ENCODE measurements at regions not wholly inside any gene's neighbourhood (a gene's known extent, or its start where the extent isn't known, plus 50 kb on each side); places are given as distances from the start of the nearest gene placed in this dataset.

GRCh38 chr4:108261026-108261425 lies 92.3 kb upstream of the LEF1 start:
- no peaks in the 10 kb centered on the region for H3K4me1 Mint-ChIP-seq
- H3K4me3 Mint-ChIP-seq, result no peak overlapping the region
- peaks cover 10% of the 10 kb centered on the region for H3K36me3 Mint-ChIP-seq
- H3K9me3 Mint-ChIP-seq, result no peaks in the 10 kb centered on the region
- H3K27ac Mint-ChIP-seq, result no peak overlapping the region
- no peak for DNase-seq
- no peaks in the 10 kb centered on the region for H3K27me3 Mint-ChIP-seq

DNA sequence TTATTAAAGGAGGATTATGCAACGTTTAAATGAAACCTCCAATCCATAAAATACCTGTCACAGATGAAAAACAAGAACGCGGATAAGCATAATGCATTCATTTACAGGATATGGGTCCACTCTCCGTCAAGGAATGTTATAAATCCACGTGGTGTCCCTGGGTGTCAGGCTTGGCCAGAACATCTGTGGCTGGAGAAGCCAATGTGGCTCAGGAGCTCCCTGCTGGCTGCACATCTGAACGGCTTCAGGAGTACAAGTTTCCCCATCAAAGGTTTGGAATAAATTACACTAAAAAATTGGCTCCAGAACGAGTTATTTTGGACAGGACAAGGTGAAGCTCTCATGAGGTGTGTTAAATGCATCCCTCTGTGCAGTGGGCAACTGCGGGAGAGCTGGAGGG lies 87.8 kb upstream of the LEF1 start:
- no peaks in the 10 kb centered on the region for H3K9me3 Mint-ChIP-seq
- no peak overlapping the region for H3K27ac Mint-ChIP-seq
- no peaks in the 10 kb centered on the region for H3K4me1 Mint-ChIP-seq
- no peak overlapping the region for H3K4me3 Mint-ChIP-seq
- H3K27me3 Mint-ChIP-seq, result no peaks in the 10 kb centered on the region
- no peak for DNase-seq
- peaks cover 7% of the 10 kb centered on the region for H3K36me3 Mint-ChIP-seq

DNA sequence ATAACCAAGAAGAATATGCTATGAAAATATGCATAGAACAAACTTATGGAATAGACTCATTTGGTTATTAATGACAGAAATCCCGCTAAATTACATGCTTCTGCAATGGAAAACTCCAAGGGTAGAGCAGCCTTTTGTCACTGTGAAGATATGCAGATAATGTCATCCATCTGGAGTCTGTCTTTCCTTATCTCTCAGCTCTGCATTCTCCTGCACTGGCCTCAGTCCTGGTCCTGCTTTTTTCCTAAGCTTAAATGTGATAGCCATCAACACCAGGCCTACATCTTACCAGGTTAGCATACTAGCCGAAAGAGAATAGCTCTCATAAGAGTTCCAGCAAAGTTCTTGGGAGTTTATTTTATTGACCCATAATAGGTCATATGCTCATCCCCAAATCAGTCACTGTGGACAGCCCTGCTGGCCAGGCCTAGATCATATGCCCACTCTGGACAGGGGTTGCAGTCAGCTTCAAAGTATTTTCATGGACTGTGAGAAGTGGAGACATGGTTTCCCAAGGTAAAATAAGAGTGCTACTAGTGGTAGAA lies 86.5 kb upstream of the LEF1 start:
- H3K9me3 Mint-ChIP-seq, result no peaks in the 10 kb centered on the region
- H3K27ac Mint-ChIP-seq, result no peak overlapping the region
- H3K27me3 Mint-ChIP-seq, result no peaks in the 10 kb centered on the region
- peaks cover 7% of the 10 kb centered on the region for H3K36me3 Mint-ChIP-seq
- H3K4me3 Mint-ChIP-seq, result no peak overlapping the region
- H3K4me1 Mint-ChIP-seq, result no peaks in the 10 kb centered on the region
- DNase-seq, result no peak

DNA sequence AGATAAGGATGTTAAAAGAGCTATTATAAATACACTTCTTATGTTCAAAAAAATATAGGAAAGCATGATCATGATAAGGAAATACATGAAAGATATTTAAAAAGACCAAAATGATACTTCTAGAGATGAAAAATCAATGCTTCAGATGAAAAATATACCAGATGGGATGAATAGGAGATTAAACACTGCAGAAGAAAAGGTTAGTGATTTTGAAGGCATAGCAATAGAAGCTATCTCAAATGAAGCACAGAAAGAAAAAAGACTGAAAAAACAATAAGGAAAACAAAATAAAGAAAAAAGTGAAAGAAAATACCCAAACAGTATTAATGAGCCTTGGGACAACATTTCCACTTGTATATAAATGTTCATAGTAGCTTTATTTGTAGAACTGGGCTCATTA lies 80.7 kb upstream of the LEF1 start:
- Mint-ChIP-seq H3K27ac (no peak overlapping the region), H3K9me3 (peaks cover 9% of the 10 kb centered on the region), H3K36me3 (peaks cover 13% of the 10 kb centered on the region), H3K4me3 (no peak overlapping the region), H3K4me1 (peaks cover 5% of the 10 kb centered on the region), H3K27me3 (no peaks in the 10 kb centered on the region)
- DNase-seq, result no peak

GRCh38 chr4:108247387-108248049 lies 78.8 kb upstream of the LEF1 start:
- Mint-ChIP-seq H3K27me3 (no peaks in the 10 kb centered on the region), H3K9me3 (peaks cover 9% of the 10 kb centered on the region), H3K4me1 (peaks cover 6% of the 10 kb centered on the region), H3K4me3 (no peak overlapping the region), H3K36me3 (peaks cover 15% of the 10 kb centered on the region), H3K27ac (no peak overlapping the region)
- DNase-seq, result no peak

- Mint-ChIP-seq H3K4me3 (no peak overlapping the region), H3K27me3 (no peaks in the 10 kb centered on the region), H3K27ac (no peak overlapping the region), H3K4me1 (peaks cover 6% of the 10 kb centered on the region), H3K36me3 (peaks cover 17% of the 10 kb centered on the region), H3K9me3 (peaks cover 11% of the 10 kb centered on the region)
- DNase-seq, result no peak
Measured at GRCh38 chr4:108244606-108245005, 75.9 kb upstream of the LEF1 start.

DNA sequence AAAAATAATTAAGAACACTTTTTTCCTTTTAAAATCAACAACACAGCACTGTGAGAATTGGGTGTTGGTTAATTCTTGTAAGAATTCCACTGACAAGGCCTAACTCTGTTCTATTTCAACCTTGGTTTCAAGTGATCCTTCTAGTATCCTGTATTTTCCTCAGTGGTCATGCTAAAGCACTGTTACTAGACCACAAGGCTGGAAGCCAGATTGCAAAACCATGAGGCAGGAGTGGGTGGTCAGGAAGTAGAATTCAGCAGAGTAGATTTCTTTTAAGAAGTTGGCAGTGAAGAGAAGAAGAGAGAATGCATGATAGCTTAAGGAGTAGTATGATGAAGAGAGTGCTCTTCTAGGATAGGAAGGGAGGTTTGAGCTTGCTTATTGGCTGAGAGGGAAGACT lies 71.6 kb upstream of the LEF1 start:
- Mint-ChIP-seq H3K27me3 (no peaks in the 10 kb centered on the region), H3K9me3 (peaks cover 2% of the 10 kb centered on the region), H3K4me3 (no peak overlapping the region), H3K27ac (no peak overlapping the region), H3K4me1 (peaks cover 6% of the 10 kb centered on the region), H3K36me3 (peaks cover 17% of the 10 kb centered on the region)
- DNase-seq, result no peak

- Mint-ChIP-seq H3K4me1 (no peaks in the 10 kb centered on the region), H3K36me3 (peaks cover 14% of the 10 kb centered on the region), H3K27ac (no peak overlapping the region), H3K4me3 (no peak overlapping the region), H3K27me3 (no peaks in the 10 kb centered on the region), H3K9me3 (peaks cover 2% of the 10 kb centered on the region)
- DNase-seq, result no peak
Measured at GRCh38 chr4:108237693-108238092, 69.0 kb upstream of the LEF1 start.

- no peak overlapping the region for H3K4me3 Mint-ChIP-seq
- no peaks in the 10 kb centered on the region for H3K27me3 Mint-ChIP-seq
- no peak for DNase-seq
- H3K36me3 Mint-ChIP-seq, result peaks cover 23% of the 10 kb centered on the region
- no peak overlapping the region for H3K27ac Mint-ChIP-seq
- peaks cover 6% of the 10 kb centered on the region for H3K9me3 Mint-ChIP-seq
- H3K4me1 Mint-ChIP-seq, result peaks cover 4% of the 10 kb centered on the region
Measured at GRCh38 chr4:108236264-108236663, 67.5 kb upstream of the LEF1 start.

DNA sequence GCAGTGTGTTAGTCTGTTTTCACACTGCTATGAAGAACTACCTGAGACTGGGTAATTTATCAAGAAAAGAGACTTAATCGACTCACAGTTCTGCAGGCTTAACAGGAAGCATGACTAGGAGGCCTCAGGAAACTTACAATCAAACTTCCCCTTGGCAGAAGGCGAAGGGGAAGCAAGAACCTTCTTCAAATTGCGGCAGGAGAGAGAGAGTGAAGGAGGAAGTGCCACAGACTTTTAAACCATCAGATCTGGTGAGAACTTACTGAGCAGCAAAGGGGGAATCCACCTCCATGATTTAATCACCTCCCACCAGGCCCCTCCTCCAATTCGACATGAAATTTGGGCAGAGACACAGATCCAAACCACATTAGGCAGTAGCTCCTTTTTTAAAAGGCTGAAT lies 59.2 kb upstream of the LEF1 start:
- Mint-ChIP-seq H3K4me1 (peaks cover 8% of the 10 kb centered on the region), H3K9me3 (peaks cover 12% of the 10 kb centered on the region), H3K27ac (no peak overlapping the region), H3K36me3 (peaks cover 19% of the 10 kb centered on the region), H3K27me3 (no peaks in the 10 kb centered on the region), H3K4me3 (no peak overlapping the region)
- no peak for DNase-seq

DNA sequence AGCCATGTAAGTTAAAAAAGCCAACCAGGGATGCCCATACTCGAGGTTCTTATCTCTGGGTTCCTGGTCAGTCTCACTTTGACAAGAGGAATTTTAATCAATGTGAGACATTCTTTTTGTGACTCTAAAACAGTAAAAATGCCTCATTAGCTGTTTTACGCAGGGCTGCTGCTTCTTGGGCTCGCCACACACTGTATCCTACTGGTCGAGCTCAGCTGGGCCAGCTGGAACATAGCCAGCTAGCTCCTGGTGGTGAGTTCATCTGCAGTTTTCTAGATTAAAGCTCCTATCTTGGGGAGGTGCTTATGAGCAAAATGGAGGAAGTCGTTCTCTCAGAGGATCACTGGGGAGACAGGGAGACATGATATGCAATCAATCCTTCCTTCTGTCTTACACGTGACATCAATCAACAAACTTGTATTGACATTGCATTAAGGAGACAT lies 55.9 kb upstream of the LEF1 start:
- Mint-ChIP-seq H3K4me1 (peaks cover 7% of the 10 kb centered on the region), H3K27ac (no peak overlapping the region), H3K4me3 (no peak overlapping the region), H3K9me3 (peaks cover 8% of the 10 kb centered on the region), H3K36me3 (peaks cover 5% of the 10 kb centered on the region), H3K27me3 (no peaks in the 10 kb centered on the region)
- DNase-seq, result no peak

- no peak overlapping the region for H3K27ac Mint-ChIP-seq
- H3K9me3 Mint-ChIP-seq, result peaks cover 8% of the 10 kb centered on the region
- no peak for DNase-seq
- no peak overlapping the region for H3K4me3 Mint-ChIP-seq
- peaks cover 7% of the 10 kb centered on the region for H3K4me1 Mint-ChIP-seq
- H3K27me3 Mint-ChIP-seq, result no peaks in the 10 kb centered on the region
- H3K36me3 Mint-ChIP-seq, result peaks cover 5% of the 10 kb centered on the region
Measured at GRCh38 chr4:108223313-108223712, 54.6 kb upstream of the LEF1 start.

DNA sequence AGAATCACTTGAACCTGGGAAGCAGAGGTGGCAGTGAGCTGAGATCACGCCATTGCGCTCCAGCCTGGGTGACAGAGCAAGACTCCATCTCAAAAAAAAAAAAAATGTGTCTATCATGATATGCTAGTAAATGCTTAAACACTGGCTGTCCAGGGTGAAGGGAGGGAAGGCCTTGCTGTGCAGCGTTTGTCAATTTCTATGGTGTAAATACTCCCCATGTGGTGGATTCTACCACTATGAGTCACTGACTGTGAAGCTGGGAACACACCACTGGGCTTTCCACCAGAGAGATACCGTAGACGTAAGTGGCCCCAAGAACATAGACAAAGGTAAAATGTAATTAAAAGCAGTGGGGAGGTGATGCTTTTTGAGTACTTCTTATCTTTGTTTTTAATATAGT lies 51.3 kb upstream of the LEF1 start:
- DNase-seq, result no peak
- H3K4me1 Mint-ChIP-seq, result peaks cover 3% of the 10 kb centered on the region
- peaks cover 5% of the 10 kb centered on the region for H3K9me3 Mint-ChIP-seq
- H3K4me3 Mint-ChIP-seq, result no peak overlapping the region
- peaks cover 10% of the 10 kb centered on the region for H3K36me3 Mint-ChIP-seq
- no peak overlapping the region for H3K27ac Mint-ChIP-seq
- no peaks in the 10 kb centered on the region for H3K27me3 Mint-ChIP-seq

All from activated naive CD8-positive, alpha-beta T cell treated with anti-CD3 and anti-CD28 coated beads for 36 hours (primary cell).